GM21528 (cell line): ENCODE measurements at regions not wholly inside any gene's neighbourhood (a gene's known extent, or its start where the extent isn't known, plus 50 kb on each side); places are given as distances from the start of the nearest gene placed in this dataset.
"Not testable (repeated sequence)": the region's sequence is repeated elsewhere in the genome, so short reads cannot be mapped to it uniquely, and the experiment has no call there.

Experiments
- ATAC-seq: cut with Tn5 transposase; IDR thresholded peaks from one replicate; pipeline ENCODE4 v1.9.1; 2021; ENCODE audit warnings: mild to moderate bottlenecking, moderate library complexity; ENCODE audit not compliant: unreplicated experiment, low FRiP score

GRCh38 chr11:89545691-89546090 is 54.5 kb upstream of the NOX4 start:
- no peak for ATAC-seq

GRCh38 chr11:89555781-89556180 is 64.6 kb upstream of the NOX4 start:
- ATAC-seq, result not testable (repeated sequence)

GRCh38 chr11:89556731-89557707 is 65.8 kb upstream of the NOX4 start:
- ATAC-seq, result not testable (repeated sequence)

- not testable (repeated sequence) for ATAC-seq
These were observed 69.4 kb upstream of the NOX4 start for GRCh38 chr11:89560598-89560997.

GRCh38 chr11:89562731-89563130 is 71.6 kb upstream of the NOX4 start:
- not testable (repeated sequence) for ATAC-seq

GRCh38 chr11:89566972-89567371 is 75.8 kb upstream of the NOX4 start:
- no peak for ATAC-seq

- not testable (repeated sequence) for ATAC-seq
These were observed 78.2 kb upstream of the NOX4 start for GRCh38 chr11:89569387-89569786.

GRCh38 chr11:89571706-89572105 is 80.5 kb upstream of the NOX4 start:
- ATAC-seq, result not testable (repeated sequence)

- ATAC-seq, result not testable (repeated sequence)
These were observed 84.7 kb upstream of the NOX4 start for GRCh38 chr11:89575846-89576245.

- ATAC-seq, result not testable (repeated sequence)
These were observed 86.3 kb upstream of the NOX4 start for GRCh38 chr11:89577428-89577827.

GRCh38 chr11:89583580-89583979 is 92.4 kb upstream of the NOX4 start:
- ATAC-seq, result no peak

- ATAC-seq, result not testable (repeated sequence)
These were observed 93.9 kb upstream of the NOX4 start for GRCh38 chr11:89585046-89585445.

- not testable (repeated sequence) for ATAC-seq
These were observed 94.3 kb upstream of the NOX4 start for GRCh38 chr11:89585471-89585870.

- ATAC-seq, result not testable (repeated sequence)
These were observed 98.2 kb upstream of the NOX4 start for GRCh38 chr11:89589413-89589812.

GRCh38 chr11:89590008-89590632 is 98.9 kb upstream of the NOX4 start:
- not testable (repeated sequence) for ATAC-seq

GRCh38 chr11:89601263-89601662 is 108.8 kb upstream of the TRIM77 start:
- ATAC-seq, result not testable (repeated sequence)

- ATAC-seq, result no peak
These were observed 105.8 kb upstream of the TRIM77 start for GRCh38 chr11:89604281-89604680.

GRCh38 chr11:89606845-89607244 is 103.3 kb upstream of the TRIM77 start:
- not testable (repeated sequence) for ATAC-seq

- ATAC-seq, result not testable (repeated sequence)
These were observed 102.6 kb upstream of the TRIM77 start for GRCh38 chr11:89607497-89607896.

GRCh38 chr11:89608234-89608966 is 101.7 kb upstream of the TRIM77 start:
- ATAC-seq, result no peak

GRCh38 chr11:89612096-89612495 is 98.0 kb upstream of the TRIM77 start:
- ATAC-seq, result no peak
